Nephron progenitor cell (in vitro differentiated cells): ENCODE measurements at regions not wholly inside any gene's neighbourhood (a gene's known extent, or its start where the extent isn't known, plus 50 kb on each side); places are given as distances from the start of the nearest gene placed in this dataset.

ENCODE experiments used
- DNase-seq: peaks from one replicate; pipeline ENCODE4 v3.0.0; 2021
- H3K27ac Mint-ChIP-seq: 2 replicates; pipeline ENCODE4 v1.8.0; 2021; ENCODE audit warnings: mild to moderate bottlenecking, moderate library complexity, mixed read lengths
- H3K27me3 Mint-ChIP-seq: 2 replicates; pipeline ENCODE4 v1.8.0; 2021; ENCODE audit warnings: mild to moderate bottlenecking, low read depth, mixed read lengths; ENCODE audit not compliant: poor library complexity
- H3K36me3 Mint-ChIP-seq: 2 replicates; pipeline ENCODE4 v1.8.0; 2021; ENCODE audit warnings: low read depth, mixed read lengths
- H3K4me1 Mint-ChIP-seq: 2 replicates; pipeline ENCODE4 v1.8.0; 2021; ENCODE audit warnings: mixed read lengths
- H3K4me3 Mint-ChIP-seq: 2 replicates; pipeline ENCODE4 v1.8.0; 2021; ENCODE audit warnings: mild to moderate bottlenecking, moderate library complexity, mixed read lengths
- H3K9me3 Mint-ChIP-seq: 2 replicates; pipeline ENCODE4 v1.8.0; 2021; ENCODE audit warnings: mild to moderate bottlenecking, moderate library complexity, mixed read lengths
- CTCF ChIP-seq: fragments of 200-600 bp; sonication (generic); IDR thresholded peaks from 2 replicates; pipeline ENCODE4 v1.5.0; 2021; ENCODE audit warnings: antibody characterized with exemption

DNA sequence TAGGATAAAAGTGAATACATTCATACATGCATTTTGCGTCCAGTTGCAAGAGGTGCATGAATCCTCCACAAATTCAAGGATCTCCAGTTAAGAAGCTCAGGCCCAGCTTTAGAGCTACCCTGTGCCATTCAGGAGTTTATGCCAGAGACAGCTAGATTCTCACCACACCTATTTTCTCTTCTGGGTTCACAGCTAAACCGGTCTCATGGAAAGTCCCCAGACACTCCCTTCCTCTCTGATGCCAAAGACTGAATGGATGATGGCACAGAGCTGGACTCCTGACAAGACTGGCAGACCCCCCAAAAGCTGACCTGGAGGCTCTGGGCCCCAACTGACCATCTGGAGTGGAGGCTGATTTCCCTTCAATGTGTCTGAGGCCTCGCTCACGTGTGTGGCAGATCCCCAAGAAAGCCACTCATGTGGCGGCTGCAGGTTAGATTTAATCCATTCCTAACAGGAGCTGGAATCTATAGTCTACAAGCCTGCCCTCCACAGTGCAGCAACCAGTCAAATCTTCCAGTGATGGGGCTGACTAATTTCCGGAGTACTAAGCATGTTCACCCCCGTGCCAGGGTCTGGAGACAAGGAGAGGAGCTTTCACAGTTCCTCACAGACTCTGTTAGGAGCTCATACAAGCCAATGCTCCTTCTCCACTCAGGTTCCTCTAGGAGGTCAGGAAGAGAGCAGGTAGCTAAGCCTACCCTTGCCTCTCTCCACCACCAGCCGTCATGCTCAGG is 257.1 kb downstream of the BCL11A start:
- H3K4me3 Mint-ChIP-seq: no peak overlapping the region
- peaks cover 21% of the 10 kb centered on the region for H3K9me3 Mint-ChIP-seq
- no peak overlapping the region for H3K27ac Mint-ChIP-seq
- TF ChIP-seq CTCF: no peak
- no peaks in the 10 kb centered on the region for H3K36me3 Mint-ChIP-seq
- peaks cover 40% of the 10 kb centered on the region for H3K4me1 Mint-ChIP-seq
- DNase-seq: no peak
- peaks cover 3% of the 10 kb centered on the region for H3K27me3 Mint-ChIP-seq

- no peak overlapping the region for H3K27ac Mint-ChIP-seq
- no peak overlapping the region for H3K4me3 Mint-ChIP-seq
- TF ChIP-seq CTCF: no peak
- H3K27me3 Mint-ChIP-seq: peaks cover 3% of the 10 kb centered on the region
- no peak for DNase-seq
- peaks cover 21% of the 10 kb centered on the region for H3K9me3 Mint-ChIP-seq
- peaks cover 48% of the 10 kb centered on the region for H3K4me1 Mint-ChIP-seq
- H3K36me3 Mint-ChIP-seq: no peaks in the 10 kb centered on the region
Observed at GRCh38 chr2:60295636-60295962, 257.9 kb downstream of the BCL11A start.

DNA sequence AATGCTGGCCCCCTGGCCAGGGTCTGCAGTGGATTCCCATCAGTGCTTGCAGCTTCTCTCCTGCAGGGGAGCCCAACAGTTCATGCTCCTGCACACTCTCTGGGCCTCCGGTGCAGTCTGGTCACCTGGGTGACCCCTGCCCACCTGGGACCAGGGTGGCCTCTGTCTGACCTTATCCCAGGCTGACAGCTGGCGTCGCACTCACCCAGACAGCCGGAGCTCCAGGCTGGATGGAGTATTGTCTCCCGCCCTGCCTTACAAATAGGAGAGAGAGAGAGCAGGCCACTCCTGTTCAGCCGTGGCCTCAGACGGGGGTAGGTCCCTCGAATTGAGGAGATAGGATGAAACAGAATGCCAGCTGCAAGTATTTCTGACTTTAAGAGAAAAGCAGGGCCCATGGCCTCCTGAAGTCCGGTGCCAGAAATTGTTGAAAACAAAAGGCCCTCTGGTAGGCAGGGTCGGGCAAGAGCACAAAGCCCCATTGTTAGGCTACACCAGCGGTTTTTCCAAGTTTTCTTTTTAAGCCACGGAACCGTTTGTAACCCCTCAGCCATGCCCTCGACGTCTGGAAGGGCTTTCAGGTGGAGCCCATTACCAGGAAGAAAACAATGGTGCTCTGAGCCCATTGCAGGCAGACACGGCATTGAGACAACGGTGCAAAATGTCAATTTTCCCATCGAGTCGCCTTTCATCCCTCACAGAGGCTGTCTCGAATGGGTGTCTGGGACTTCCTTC is 258.4 kb downstream of the BCL11A start:
- Mint-ChIP-seq H3K9me3 (peaks cover 21% of the 10 kb centered on the region), H3K36me3 (no peaks in the 10 kb centered on the region), H3K4me1 (peaks cover 53% of the 10 kb centered on the region), H3K4me3 (no peak overlapping the region), H3K27ac (no peak overlapping the region), H3K27me3 (peaks cover 3% of the 10 kb centered on the region)
- no peak for TF ChIP-seq CTCF
- no peak for DNase-seq

GRCh38 chr2:60292242-60292641 is 261.2 kb downstream of the BCL11A start:
- no peak for DNase-seq
- H3K9me3 Mint-ChIP-seq: peaks cover 21% of the 10 kb centered on the region
- H3K4me1 Mint-ChIP-seq: peaks cover 49% of the 10 kb centered on the region
- peaks cover 3% of the 10 kb centered on the region for H3K27me3 Mint-ChIP-seq
- no peaks in the 10 kb centered on the region for H3K36me3 Mint-ChIP-seq
- no peak overlapping the region for H3K4me3 Mint-ChIP-seq
- TF ChIP-seq CTCF: no peak
- no peak overlapping the region for H3K27ac Mint-ChIP-seq

- DNase-seq: no peak
- Mint-ChIP-seq H3K9me3 (peaks cover 21% of the 10 kb centered on the region), H3K27ac (peak overlapping the region; percentile 27), H3K36me3 (no peaks in the 10 kb centered on the region), H3K4me1 (peaks cover 56% of the 10 kb centered on the region), H3K4me3 (no peak overlapping the region), H3K27me3 (peaks cover 2% of the 10 kb centered on the region)
- TF ChIP-seq CTCF: no peak
Observed at GRCh38 chr2:60290509-60290908, 262.9 kb downstream of the BCL11A start.
